ENCODE measurements at regions not wholly inside any gene's neighbourhood (a gene's known extent, or its start where the extent isn't known, plus 50 kb on each side); places are given as distances from the start of the nearest gene placed in this dataset.

- Mint-ChIP-seq H3K27ac (ENCODE audit: unreplicated experiment) (no peak overlapping the region), H3K36me3 (ENCODE audit: unreplicated experiment) (peaks cover 10% of the 10 kb centered on the region), H3K27me3 (ENCODE audit: unreplicated experiment) (no peaks in the 10 kb centered on the region), H3K4me1 (ENCODE audit: low read depth, unreplicated experiment) (peaks cover 2% of the 10 kb centered on the region), H3K9me3 (ENCODE audit: unreplicated experiment) (peaks cover 7% of the 10 kb centered on the region), H3K4me3 (ENCODE audit: unreplicated experiment) (no peak overlapping the region)
- no peak for TF ChIP-seq CTCF (IDR thresholded peaks at IDR 0.05; ENCODE audit: partially characterized antibody, unreplicated experiment)
- peak; percentile 27 for DNase-seq
Measured at GRCh38 chr21:35426469-35426868, 377.4 kb upstream of the RUNX1 start.

DNA sequence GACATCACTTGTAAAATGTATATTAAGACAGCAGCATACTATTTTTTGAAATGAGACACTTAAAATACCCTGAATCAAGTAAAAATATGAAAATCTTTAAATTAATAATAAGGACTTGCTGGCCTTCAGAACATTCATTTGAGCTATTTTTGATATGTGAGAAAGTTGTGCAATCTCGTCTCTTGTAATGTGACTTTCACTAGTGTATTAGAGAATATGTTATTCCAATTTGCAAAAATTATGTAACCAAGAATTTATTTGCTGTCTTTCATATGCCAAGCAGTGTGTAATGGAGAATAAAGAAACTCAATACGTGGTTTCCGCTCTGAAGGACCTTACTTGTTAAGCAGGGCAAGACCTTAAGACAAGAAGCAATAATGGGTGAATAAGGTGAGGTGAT is 375.0 kb upstream of the RUNX1 start:
- Mint-ChIP-seq H3K4me1 (ENCODE audit: low read depth, unreplicated experiment) (peaks cover 2% of the 10 kb centered on the region), H3K4me3 (ENCODE audit: unreplicated experiment) (no peak overlapping the region), H3K27ac (ENCODE audit: unreplicated experiment) (no peak overlapping the region), H3K36me3 (ENCODE audit: unreplicated experiment) (peaks cover 11% of the 10 kb centered on the region), H3K27me3 (ENCODE audit: unreplicated experiment) (no peaks in the 10 kb centered on the region), H3K9me3 (ENCODE audit: unreplicated experiment) (peaks cover 8% of the 10 kb centered on the region)
- TF ChIP-seq CTCF (IDR thresholded peaks at IDR 0.05; ENCODE audit: partially characterized antibody, unreplicated experiment), result no peak
- no peak for DNase-seq

DNA sequence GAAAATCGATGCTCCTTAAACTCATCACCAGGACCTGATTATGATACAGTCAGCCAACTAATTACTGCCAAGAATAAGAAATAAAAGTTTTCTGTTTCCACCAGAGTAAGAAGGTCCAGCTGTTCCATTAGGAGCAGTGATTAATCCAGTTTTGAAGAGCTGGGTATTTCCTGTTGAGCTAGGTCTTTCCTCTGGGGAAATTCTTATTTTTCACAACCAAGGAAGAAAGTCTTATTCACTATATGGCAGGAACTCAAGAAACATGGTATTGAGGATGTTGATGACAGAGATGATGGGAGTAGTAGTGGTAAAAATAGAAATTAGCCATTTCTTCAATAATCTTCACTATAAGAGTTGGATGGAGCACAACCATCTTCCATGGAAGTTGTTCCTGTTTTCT is 374.6 kb upstream of the RUNX1 start:
- no peak overlapping the region for H3K27ac Mint-ChIP-seq (ENCODE audit: unreplicated experiment)
- H3K36me3 Mint-ChIP-seq (ENCODE audit: unreplicated experiment), result peaks cover 11% of the 10 kb centered on the region
- no peak overlapping the region for H3K4me3 Mint-ChIP-seq (ENCODE audit: unreplicated experiment)
- TF ChIP-seq CTCF (IDR thresholded peaks at IDR 0.05; ENCODE audit: partially characterized antibody, unreplicated experiment), result no peak
- H3K4me1 Mint-ChIP-seq (ENCODE audit: low read depth, unreplicated experiment), result peaks cover 2% of the 10 kb centered on the region
- H3K27me3 Mint-ChIP-seq (ENCODE audit: unreplicated experiment), result no peaks in the 10 kb centered on the region
- H3K9me3 Mint-ChIP-seq (ENCODE audit: unreplicated experiment), result peaks cover 8% of the 10 kb centered on the region
- DNase-seq, result no peak

GRCh38 chr21:35422011-35422410 is 372.9 kb upstream of the RUNX1 start:
- Mint-ChIP-seq H3K4me3 (ENCODE audit: unreplicated experiment) (no peak overlapping the region), H3K36me3 (ENCODE audit: unreplicated experiment) (peaks cover 11% of the 10 kb centered on the region), H3K27ac (ENCODE audit: unreplicated experiment) (no peak overlapping the region), H3K4me1 (ENCODE audit: low read depth, unreplicated experiment) (peaks cover 2% of the 10 kb centered on the region), H3K27me3 (ENCODE audit: unreplicated experiment) (no peaks in the 10 kb centered on the region), H3K9me3 (ENCODE audit: unreplicated experiment) (peaks cover 8% of the 10 kb centered on the region)
- no peak for DNase-seq
- no peak for TF ChIP-seq CTCF (IDR thresholded peaks at IDR 0.05; ENCODE audit: partially characterized antibody, unreplicated experiment)

DNA sequence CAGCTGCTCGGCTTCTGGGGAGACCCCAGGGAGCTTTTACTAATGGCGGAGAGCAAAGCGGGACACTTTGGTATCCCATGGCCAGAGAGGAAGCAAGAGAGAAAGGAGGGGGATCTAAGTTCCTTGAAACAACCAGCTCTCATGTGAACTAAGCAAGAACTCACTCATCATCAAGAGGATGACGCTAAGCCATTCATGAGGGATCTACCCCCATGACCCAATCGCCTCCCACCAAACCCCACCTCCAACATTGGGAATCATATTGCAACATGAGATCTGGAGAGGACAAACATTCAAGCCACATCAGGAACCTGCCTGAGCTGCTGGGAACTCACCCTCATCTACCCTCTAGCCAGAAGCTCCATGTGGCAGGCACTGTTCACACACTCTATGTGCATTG is 372.1 kb upstream of the RUNX1 start:
- DNase-seq, result no peak
- Mint-ChIP-seq H3K4me1 (ENCODE audit: low read depth, unreplicated experiment) (no peaks in the 10 kb centered on the region), H3K27ac (ENCODE audit: unreplicated experiment) (no peak overlapping the region), H3K27me3 (ENCODE audit: unreplicated experiment) (no peaks in the 10 kb centered on the region), H3K36me3 (ENCODE audit: unreplicated experiment) (peaks cover 11% of the 10 kb centered on the region), H3K4me3 (ENCODE audit: unreplicated experiment) (no peak overlapping the region), H3K9me3 (ENCODE audit: unreplicated experiment) (peaks cover 8% of the 10 kb centered on the region)
- TF ChIP-seq CTCF (IDR thresholded peaks at IDR 0.05; ENCODE audit: partially characterized antibody, unreplicated experiment), result no peak
